Natural killer cell (primary cell): ENCODE measurements at regions not wholly inside any gene's neighbourhood (a gene's known extent, or its start where the extent isn't known, plus 50 kb on each side); places are given as distances from the start of the nearest gene placed in this dataset.

Experiments
- ATAC-seq, 3 donors: fragments of 150-1000 bp in 2 of 3; fragments of 200-7000 bp in 1 of 3; cut with Tn5 transposase; 1 replicate in 1 of 3; 2 replicates in 2 of 3; pipeline ENCODE4 v1.10.0; 2021; ENCODE audit warnings: mild to moderate bottlenecking in 2 of 3, moderate library complexity in 2 of 3
- DNase-seq, 2 donors: peaks; one replicate each; pipeline versions ENCODE4 v3.0.0 to v3.0.0-alpha.2; 2013 to 2021; ENCODE audit warnings: mixed read lengths in 1 of 2
- H3K27ac ChIP-seq: one replicate; pipeline ENCODE4 v1.5.1; 2013; ENCODE audit warnings: mild to moderate bottlenecking, low read length
- H3K27me3 ChIP-seq: one replicate; pipeline ENCODE4 v1.6.1; 2013; ENCODE audit warnings: low read length; ENCODE audit not compliant: control insufficient read depth, insufficient read depth
- H3K36me3 ChIP-seq: one replicate; pipeline ENCODE4 v1.6.1; 2013; ENCODE audit warnings: low read length; ENCODE audit not compliant: control insufficient read depth, insufficient read depth
- H3K4me1 ChIP-seq: one replicate; pipeline ENCODE4 v1.6.1; 2013; ENCODE audit warnings: low read length; ENCODE audit not compliant: control insufficient read depth, insufficient read depth
- H3K4me3 ChIP-seq: one replicate; pipeline ENCODE4 v1.5.1; 2013; ENCODE audit warnings: low read length
- H3K9me3 ChIP-seq: one replicate; pipeline ENCODE4 v1.6.1; 2013; ENCODE audit warnings: low read length; ENCODE audit not compliant: control insufficient read depth, insufficient read depth
- H3K27ac Mint-ChIP-seq, 2 donors: one replicate each; pipeline ENCODE4 v1.8.0; 2022; ENCODE audit warnings: mild to moderate bottlenecking in 2 of 2, mixed read lengths in 2 of 2, moderate library complexity in 1 of 2
- H3K27me3 Mint-ChIP-seq, 2 donors: one replicate each; pipeline ENCODE4 v1.8.0; 2022; ENCODE audit warnings: low read depth in 2 of 2, mixed read lengths in 2 of 2
- H3K36me3 Mint-ChIP-seq: one replicate; pipeline ENCODE4 v1.8.0; 2022; ENCODE audit warnings: mixed read lengths
- H3K4me1 Mint-ChIP-seq, 2 donors: one replicate each; pipeline ENCODE4 v1.8.0; 2022; ENCODE audit warnings: mixed read lengths in 2 of 2
- H3K4me3 Mint-ChIP-seq: one replicate; pipeline ENCODE4 v1.8.0; 2022; ENCODE audit warnings: mild to moderate bottlenecking, moderate library complexity, mixed read lengths
- H3K9me3 Mint-ChIP-seq, 2 donors: one replicate each; pipeline ENCODE4 v1.8.0; 2022; ENCODE audit warnings: mixed read lengths in 2 of 2
- WGBS: methylation state at CpG from one replicate; pipeline ENCODE4 v1.1.7; 2013; ENCODE audit warnings: missing lambda C conversion rate; ENCODE audit not compliant: insufficient coverage; 5-methylcytosine and 5-hydroxymethylcytosine counted together
- intact Hi-C: fragments of 100-400 bp; cut with micrococcal nuclease; formaldehyde crosslinking; loops from one replicate; pipeline ENCODE4 v1.14.2; 2022
- TF ChIP-seq, protein P1 (sequence below): fragments of 200-600 bp; IDR thresholded peaks from one replicate; pipeline ENCODE4 v1.8.0; 2022; ENCODE audit warnings: antibody characterized with exemption

DNA sequence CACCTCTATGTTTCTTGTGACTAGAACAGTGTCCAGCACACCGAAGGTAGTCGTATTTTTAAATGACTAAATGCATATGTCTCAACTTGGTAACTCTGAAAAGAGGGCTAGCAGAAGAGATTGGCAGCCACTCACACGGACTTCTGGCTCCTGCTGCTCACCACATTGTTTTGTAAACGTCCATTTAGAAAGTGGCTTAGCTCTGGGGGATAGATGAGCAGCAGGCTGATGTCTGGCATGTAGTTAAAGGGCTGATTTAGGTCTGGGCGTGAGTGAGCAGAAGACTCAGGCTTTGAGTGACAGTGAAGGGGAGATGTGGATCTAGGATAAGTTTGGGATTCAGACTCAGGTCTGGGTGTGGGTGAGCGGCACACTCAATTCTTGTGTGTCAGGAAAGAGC, 372.9 kb upstream of the HS6ST1 start:
- peaks cover 2 to 6% of the 10 kb centered on the region in 2 donors for H3K27me3 Mint-ChIP-seq
- no peak overlapping the region for H3K27ac Mint-ChIP-seq
- H3K36me3 Mint-ChIP-seq = no peaks in the 10 kb centered on the region
- no peak for ATAC-seq
- Histone ChIP-seq H3K27me3 (no peaks in the 10 kb centered on the region), H3K4me1 (peaks cover 7% of the 10 kb centered on the region), H3K27ac (no peak overlapping the region), H3K9me3 (no peaks in the 10 kb centered on the region), H3K36me3 (no peaks in the 10 kb centered on the region), H3K4me3 (no peak overlapping the region)
- no peaks in the 10 kb centered on the region for H3K9me3 Mint-ChIP-seq
- peaks cover 1 to 9% of the 10 kb centered on the region in 2 donors for H3K4me1 Mint-ChIP-seq
- TF ChIP-seq, protein P1, sequence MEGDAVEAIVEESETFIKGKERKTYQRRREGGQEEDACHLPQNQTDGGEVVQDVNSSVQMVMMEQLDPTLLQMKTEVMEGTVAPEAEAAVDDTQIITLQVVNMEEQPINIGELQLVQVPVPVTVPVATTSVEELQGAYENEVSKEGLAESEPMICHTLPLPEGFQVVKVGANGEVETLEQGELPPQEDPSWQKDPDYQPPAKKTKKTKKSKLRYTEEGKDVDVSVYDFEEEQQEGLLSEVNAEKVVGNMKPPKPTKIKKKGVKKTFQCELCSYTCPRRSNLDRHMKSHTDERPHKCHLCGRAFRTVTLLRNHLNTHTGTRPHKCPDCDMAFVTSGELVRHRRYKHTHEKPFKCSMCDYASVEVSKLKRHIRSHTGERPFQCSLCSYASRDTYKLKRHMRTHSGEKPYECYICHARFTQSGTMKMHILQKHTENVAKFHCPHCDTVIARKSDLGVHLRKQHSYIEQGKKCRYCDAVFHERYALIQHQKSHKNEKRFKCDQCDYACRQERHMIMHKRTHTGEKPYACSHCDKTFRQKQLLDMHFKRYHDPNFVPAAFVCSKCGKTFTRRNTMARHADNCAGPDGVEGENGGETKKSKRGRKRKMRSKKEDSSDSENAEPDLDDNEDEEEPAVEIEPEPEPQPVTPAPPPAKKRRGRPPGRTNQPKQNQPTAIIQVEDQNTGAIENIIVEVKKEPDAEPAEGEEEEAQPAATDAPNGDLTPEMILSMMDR = no peak
- WGBS = 83% methylated on average over 6 of the region's 6 CpGs
- no peak overlapping the region for H3K4me3 Mint-ChIP-seq
- intact Hi-C loops = no loop called here
- no peak for DNase-seq

DNA sequence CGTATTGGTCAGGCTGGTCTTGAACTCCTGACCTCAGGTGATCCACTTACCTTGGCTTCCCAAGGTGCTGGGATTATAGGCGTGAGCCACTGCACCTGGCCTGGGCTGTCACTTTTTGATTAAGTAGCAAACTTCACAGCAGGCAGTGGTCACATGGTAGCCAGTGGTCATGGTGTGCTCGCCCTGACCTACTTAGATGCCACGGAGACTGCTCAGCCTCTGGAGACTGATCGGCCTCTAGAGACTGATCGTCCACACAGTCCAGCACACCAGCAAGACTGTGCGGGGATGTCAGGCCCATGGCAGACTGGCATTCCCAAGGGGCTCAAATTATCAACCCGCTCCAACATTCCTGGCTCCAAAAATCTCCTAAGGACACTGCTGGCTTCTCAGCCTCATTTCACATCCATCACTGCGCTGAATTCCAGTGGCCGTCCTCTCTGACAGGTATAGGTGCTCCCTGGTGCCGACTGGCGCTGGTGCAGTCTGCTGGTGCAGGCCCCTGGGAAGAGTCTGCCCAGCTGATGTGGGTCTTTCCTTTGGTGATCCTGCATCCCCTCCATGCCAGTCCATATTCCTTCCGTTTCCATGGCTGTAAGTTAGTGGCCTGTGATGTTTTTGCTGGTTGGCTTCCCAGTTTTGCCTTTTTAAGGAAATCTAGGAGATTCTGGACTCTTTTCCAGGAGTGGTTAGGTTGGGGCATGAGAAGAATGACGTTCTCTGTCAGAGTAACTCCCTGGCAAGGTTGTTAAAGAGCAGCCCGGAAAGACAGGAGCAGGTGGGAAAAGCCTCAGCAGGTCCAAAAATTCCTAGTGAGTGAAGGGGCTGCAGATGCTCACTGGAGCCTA, 374.5 kb upstream of the HS6ST1 start:
- no peaks in the 10 kb centered on the region for H3K4me1 Mint-ChIP-seq
- no peak overlapping the region for H3K4me3 ChIP-seq
- H3K4me1 ChIP-seq = no peaks in the 10 kb centered on the region
- no peaks in the 10 kb centered on the region for H3K9me3 ChIP-seq
- H3K36me3 Mint-ChIP-seq = no peaks in the 10 kb centered on the region
- ATAC-seq (no peak), DNase-seq (no peak)
- no peak overlapping the region for H3K27ac ChIP-seq
- H3K27ac Mint-ChIP-seq = no peak overlapping the region
- WGBS = 73% methylated on average over 15 of the region's 15 CpGs
- TF ChIP-seq, protein P1 = no peak
- no peak overlapping the region for H3K4me3 Mint-ChIP-seq
- H3K36me3 ChIP-seq = no peaks in the 10 kb centered on the region
- peaks cover 3 to 10% of the 10 kb centered on the region in 2 donors for H3K27me3 Mint-ChIP-seq
- intact Hi-C loops = no loop called here
- no peaks in the 10 kb centered on the region for H3K27me3 ChIP-seq
- no peaks in the 10 kb centered on the region for H3K9me3 Mint-ChIP-seq

GRCh38 chr2:128693743-128694029, 375.0 kb upstream of the HS6ST1 start:
- H3K4me3 ChIP-seq = no peak overlapping the region
- no peaks in the 10 kb centered on the region for H3K4me1 Mint-ChIP-seq
- no peaks in the 10 kb centered on the region for H3K9me3 Mint-ChIP-seq
- H3K27me3 Mint-ChIP-seq = peaks cover 5 to 14% of the 10 kb centered on the region in 2 donors
- H3K27ac Mint-ChIP-seq = no peak overlapping the region
- TF ChIP-seq, protein P1 = no peak
- H3K4me1 ChIP-seq = no peaks in the 10 kb centered on the region
- no peak for DNase-seq
- intact Hi-C loops = no loop called here
- H3K36me3 ChIP-seq = no peaks in the 10 kb centered on the region
- no peak overlapping the region for H3K4me3 Mint-ChIP-seq
- WGBS = 52% methylated on average over 7 of the region's 7 CpGs
- no peaks in the 10 kb centered on the region for H3K9me3 ChIP-seq
- no peak overlapping the region for H3K27ac ChIP-seq
- ATAC-seq = no peak
- no peaks in the 10 kb centered on the region for H3K36me3 Mint-ChIP-seq
- H3K27me3 ChIP-seq = no peaks in the 10 kb centered on the region
